HuH-7 (cell line): ENCODE measurements at regions not wholly inside any gene's neighbourhood (a gene's known extent, or its start where the extent isn't known, plus 50 kb on each side); places are given as distances from the start of the nearest gene placed in this dataset.

Source experiments
- DNase-seq: peaks from one replicate; pipeline ENCODE4 v3.0.0; 2011; ENCODE audit warnings: low spot score

- DNase-seq = no peak
Observed at GRCh38 chr2:120976501-120977307, 241.0 kb downstream of the GLI2 start.

- no peak for DNase-seq
Observed at GRCh38 chr2:120977582-120978358, 242.1 kb downstream of the GLI2 start.

- DNase-seq = no peak
Observed at GRCh38 chr2:120978359-120979050, 242.8 kb downstream of the GLI2 start.

GRCh38 chr2:120979398-120979797, 243.7 kb downstream of the GLI2 start:
- no peak for DNase-seq

DNA sequence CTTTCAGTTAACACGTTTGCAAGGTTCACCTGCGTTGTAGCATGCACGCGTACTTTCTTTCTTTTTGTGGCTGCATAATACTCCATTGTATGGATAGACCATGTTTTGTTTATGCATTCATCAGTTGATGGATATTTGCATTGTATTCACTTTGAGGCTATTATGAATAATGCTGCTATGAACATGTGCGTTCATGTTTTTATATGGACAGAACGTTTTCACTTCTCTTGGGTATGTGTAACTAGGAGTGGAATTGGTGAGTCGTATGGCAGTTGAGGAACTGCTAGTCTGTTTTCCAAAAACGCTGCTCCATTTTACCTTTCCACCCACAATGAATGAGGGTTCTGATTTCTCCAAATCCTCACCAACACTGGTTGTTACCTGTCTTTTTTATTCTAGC, 244.3 kb downstream of the GLI2 start:
- DNase-seq = no peak

GRCh38 chr2:120981443-120981842, 245.8 kb downstream of the GLI2 start:
- no peak for DNase-seq

- DNase-seq = no peak
Observed at GRCh38 chr2:120982598-120982997, 246.9 kb downstream of the GLI2 start.

GRCh38 chr2:120983344-120983743, 247.7 kb downstream of the GLI2 start:
- no peak for DNase-seq

DNA sequence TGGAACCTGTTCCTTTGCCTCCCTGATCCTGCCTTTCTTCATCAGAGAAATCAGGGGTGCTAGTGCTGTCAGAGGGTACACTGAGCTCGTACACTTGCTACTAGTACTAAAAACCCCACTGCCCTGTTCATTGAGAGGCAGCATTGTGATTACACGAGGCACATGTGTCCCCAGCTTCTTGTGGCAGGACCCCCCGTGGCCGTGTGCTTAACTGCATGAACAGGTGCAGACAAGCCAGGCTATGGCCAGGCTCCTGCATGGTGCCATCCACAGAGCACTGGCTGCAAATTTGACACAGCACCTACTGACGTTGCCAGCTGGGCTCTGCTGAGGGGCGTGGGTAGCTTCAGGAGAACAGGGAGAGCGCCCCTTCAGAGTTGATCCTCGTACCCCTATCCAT, 248.4 kb downstream of the GLI2 start:
- DNase-seq = no peak

DNA sequence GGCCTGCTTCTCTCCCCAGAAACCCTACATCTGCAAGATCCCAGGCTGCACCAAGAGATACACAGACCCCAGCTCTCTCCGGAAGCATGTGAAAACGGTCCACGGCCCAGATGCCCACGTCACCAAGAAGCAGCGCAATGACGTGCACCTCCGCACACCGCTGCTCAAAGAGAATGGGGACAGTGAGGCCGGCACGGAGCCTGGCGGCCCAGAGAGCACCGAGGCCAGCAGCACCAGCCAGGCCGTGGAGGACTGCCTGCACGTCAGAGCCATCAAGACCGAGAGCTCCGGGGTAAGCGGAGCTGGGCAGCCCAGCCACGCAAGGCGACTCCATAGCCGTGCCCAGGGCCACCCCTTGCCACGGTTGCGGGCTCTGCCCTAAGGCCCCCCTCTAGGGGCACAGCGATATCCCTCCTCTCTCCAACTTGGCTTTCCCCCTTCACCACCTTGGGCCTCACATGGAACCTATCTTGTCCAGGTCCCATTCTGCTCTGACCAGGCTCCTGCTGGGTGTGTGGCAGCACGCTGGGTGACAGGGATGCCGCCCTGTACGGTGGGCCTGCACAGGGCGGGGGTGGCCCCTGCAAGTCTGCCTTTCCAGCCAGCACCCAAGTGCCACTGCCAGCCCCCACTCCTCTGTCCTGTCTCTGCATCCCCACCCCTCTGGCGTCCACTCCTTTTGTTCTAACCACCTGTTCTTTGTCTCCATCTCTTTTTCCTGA, 248.9 kb downstream of the GLI2 start:
- no peak for DNase-seq

- DNase-seq = no peak
Observed at GRCh38 chr2:120985174-120985996, 249.7 kb downstream of the GLI2 start.

DNA sequence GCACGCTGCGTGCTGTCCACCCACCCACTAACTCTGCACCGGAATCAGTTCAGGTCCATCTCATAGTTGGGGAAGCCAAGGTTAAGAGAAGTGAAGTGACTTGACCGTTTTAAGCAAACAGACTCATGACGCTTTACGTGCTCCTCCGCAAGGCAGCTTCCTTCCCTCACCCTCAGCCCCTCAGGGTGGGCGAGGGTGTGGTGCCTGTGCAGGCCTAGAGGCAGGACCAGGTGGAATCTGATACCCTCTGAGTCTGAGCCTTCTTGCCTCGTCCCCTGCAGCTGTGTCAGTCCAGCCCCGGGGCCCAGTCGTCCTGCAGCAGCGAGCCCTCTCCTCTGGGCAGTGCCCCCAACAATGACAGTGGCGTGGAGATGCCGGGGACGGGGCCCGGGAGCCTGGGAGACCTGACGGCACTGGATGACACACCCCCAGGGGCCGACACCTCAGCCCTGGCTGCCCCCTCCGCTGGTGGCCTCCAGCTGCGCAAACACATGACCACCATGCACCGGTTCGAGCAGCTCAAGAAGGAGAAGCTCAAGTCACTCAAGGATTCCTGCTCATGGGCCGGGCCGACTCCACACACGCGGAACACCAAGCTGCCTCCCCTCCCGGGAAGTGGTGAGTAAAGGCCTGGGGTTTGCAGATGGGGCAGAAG, 250.5 kb downstream of the GLI2 start:
- no peak for DNase-seq

DNA sequence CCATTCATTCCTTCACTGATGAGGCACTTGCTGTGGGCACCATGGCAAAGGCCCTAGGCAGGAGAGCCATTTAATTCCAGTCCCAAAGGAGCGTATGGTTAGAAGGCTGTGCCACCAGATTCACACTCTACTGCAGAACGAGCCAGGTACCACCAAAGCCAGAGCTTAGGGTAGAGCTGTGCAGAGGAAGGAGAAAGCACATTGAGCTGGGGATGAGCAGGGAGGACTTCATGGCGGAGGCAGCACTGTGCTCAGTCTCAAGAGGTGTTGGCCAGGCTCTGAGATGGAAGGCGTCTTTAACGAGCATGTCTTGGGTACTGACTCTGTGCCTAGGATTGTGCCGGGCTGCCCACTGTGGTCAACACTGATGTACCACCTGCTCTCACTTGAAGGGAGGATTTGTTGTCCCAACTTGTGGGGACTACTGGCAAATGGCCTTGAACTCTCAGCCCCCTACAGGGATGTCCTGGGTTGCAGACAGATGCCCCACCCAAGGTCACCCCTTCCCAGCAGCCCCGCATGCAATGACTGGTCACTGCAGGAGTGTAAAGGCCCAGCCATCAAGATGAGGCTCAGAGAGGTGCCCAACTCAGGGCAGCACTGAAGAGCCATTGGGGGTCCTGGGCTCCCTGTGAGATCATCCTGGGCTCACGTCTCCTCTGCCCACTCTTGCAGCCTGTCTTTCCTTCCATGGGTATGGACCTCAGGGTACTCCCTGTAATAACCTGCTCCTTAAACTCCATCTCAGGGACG, 251.4 kb downstream of the GLI2 start:
- no peak for DNase-seq

- DNase-seq = no peak
Observed at GRCh38 chr2:120988051-120988699, 252.5 kb downstream of the GLI2 start.

DNA sequence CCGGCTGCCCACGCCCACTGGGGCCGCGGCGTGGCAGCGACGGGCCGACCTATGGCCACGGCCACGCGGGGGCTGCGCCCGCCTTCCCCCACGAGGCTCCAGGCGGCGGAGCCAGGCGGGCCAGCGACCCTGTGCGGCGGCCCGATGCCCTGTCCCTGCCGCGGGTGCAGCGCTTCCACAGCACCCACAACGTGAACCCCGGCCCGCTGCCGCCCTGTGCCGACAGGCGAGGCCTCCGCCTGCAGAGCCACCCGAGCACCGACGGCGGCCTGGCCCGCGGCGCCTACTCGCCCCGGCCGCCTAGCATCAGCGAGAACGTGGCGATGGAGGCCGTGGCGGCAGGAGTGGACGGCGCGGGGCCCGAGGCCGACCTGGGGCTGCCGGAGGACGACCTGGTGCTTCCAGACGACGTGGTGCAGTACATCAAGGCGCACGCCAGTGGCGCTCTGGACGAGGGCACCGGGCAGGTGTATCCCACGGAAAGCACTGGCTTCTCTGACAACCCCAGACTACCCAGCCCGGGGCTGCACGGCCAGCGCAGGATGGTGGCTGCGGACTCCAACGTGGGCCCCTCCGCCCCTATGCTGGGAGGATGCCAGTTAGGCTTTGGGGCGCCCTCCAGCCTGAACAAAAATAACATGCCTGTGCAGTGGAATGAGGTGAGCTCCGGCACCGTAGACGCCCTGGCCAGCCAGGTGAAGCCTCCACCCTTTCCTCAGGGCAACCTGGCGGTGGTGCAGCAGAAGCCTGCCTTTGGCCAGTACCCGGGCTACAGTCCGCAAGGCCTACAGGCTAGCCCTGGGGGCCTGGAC, 253.2 kb downstream of the GLI2 start:
- DNase-seq = no peak

DNA sequence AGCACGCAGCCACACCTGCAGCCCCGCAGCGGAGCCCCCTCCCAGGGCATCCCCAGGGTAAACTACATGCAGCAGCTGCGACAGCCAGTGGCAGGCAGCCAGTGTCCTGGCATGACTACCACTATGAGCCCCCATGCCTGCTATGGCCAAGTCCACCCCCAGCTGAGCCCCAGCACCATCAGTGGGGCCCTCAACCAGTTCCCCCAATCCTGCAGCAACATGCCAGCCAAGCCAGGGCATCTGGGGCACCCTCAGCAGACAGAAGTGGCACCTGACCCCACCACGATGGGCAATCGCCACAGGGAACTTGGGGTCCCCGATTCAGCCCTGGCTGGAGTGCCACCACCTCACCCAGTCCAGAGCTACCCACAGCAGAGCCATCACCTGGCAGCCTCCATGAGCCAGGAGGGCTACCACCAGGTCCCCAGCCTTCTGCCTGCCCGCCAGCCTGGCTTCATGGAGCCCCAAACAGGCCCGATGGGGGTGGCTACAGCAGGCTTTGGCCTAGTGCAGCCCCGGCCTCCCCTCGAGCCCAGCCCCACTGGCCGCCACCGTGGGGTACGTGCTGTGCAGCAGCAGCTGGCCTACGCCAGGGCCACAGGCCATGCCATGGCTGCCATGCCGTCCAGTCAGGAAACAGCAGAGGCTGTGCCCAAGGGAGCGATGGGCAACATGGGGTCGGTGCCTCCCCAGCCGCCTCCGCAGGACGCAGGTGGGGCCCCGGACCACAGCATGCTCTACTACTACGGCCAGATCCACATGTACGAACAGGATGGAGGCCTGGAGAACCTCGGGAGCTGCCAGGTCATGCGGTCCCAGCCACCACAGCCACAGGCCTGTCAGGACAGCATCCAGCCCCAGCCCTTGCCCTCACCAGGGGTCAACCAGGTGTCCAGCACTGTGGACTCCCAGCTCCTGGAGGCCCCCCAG, 254.1 kb downstream of the GLI2 start:
- DNase-seq = no peak

DNA sequence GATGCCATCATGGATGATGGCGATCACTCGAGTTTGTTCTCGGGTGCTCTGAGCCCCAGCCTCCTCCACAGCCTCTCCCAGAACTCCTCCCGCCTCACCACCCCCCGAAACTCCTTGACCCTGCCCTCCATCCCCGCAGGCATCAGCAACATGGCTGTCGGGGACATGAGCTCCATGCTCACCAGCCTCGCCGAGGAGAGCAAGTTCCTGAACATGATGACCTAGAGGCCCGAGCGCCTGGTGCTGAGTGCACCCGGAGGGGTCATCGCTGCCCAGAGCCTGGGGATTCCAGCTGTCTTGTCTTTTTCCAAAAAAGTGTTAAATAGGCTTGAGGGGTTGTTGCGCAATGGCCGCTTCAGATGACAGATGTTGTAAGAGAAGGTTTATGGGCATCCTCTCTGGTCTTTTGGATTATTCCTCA, 254.8 kb downstream of the GLI2 start:
- no peak for DNase-seq
